ENCODE measurements at regions not wholly inside any gene's neighbourhood (a gene's known extent, or its start where the extent isn't known, plus 50 kb on each side); places are given as distances from the start of the nearest gene placed in this dataset.

- Histone ChIP-seq H3K36me3 (ENCODE audit: control insufficient read depth in 4 of 4, insufficient read depth in 3 of 4, low read depth in 1 of 4, low read length in 3 of 4) (no peaks in the 10 kb centered on the region), H3K9me3 (ENCODE audit: control insufficient read depth in 4 of 4, low read length in 3 of 4) (no peaks in the 10 kb centered on the region), H3K27ac (ENCODE audit: low read depth in 1 of 2, low read length in 2 of 2) (no peak overlapping the region), H3K27me3 (ENCODE audit: control insufficient read depth in 4 of 4, insufficient read depth in 4 of 4, low read length in 3 of 4) (no peaks in the 10 kb centered on the region), H3K4me3 (ENCODE audit: low read depth in 1 of 3, low read length in 3 of 3) (no peak overlapping the region), H3K4me1 (ENCODE audit: control insufficient read depth in 4 of 4, insufficient read depth in 4 of 4, low read length in 3 of 4) (no peaks in the 10 kb centered on the region), H3K9ac (ENCODE audit: low read depth in 1 of 2, low read length in 2 of 2) (no peak overlapping the region)
- TF ChIP-seq CTCF (IDR thresholded peaks at IDR 0.05; ENCODE audit: low read depth, low read length, missing input control) (no peak), FOXA2 (IDR thresholded peaks at IDR 0.05) (no peak), YY1 (IDR thresholded peaks at IDR 0.05) (no peak), RAD21 (IDR thresholded peaks at IDR 0.05) (no peak), MAX (IDR thresholded peaks at IDR 0.05) (no peak), GABPA (IDR thresholded peaks at IDR 0.05 in 1 of 2, conservative IDR thresholded peaks at IDR 0.05 in 1 of 2) (no peak), SP1 (IDR thresholded peaks at IDR 0.05) (no peak), JUND (IDR thresholded peaks at IDR 0.05) (no peak), RXRA (IDR thresholded peaks at IDR 0.05) (no peak), REST (IDR thresholded peaks at IDR 0.05) (no peak), ATF3 (IDR thresholded peaks at IDR 0.05) (no peak), FOXA1 (IDR thresholded peaks at IDR 0.05) (no peak), HNF4G (IDR thresholded peaks at IDR 0.05) (no peak), EGR1 (IDR thresholded peaks at IDR 0.05; ENCODE audit: low read depth in 2 of 2) (no peak), HNF4A (conservative IDR thresholded peaks at IDR 0.05) (no peak), ZBTB33 (IDR thresholded peaks at IDR 0.05) (no peak), TAF1 (conservative IDR thresholded peaks at IDR 0.05) (no peak), NR2F2 (IDR thresholded peaks at IDR 0.05) (no peak)
- DNase-seq (ENCODE audit: low spot score), result no peak
- 28% methylated on average over 2 of the region's 2 CpGs for WGBS
Measured at GRCh38 chr13:55572862-55573261, 1567.9 kb upstream of the PRR20A start.

GRCh38 chr13:55573565-55573964 lies 1567.2 kb upstream of the PRR20A start:
- Histone ChIP-seq H3K27me3 (ENCODE audit: control insufficient read depth in 4 of 4, insufficient read depth in 4 of 4, low read length in 3 of 4) (no peaks in the 10 kb centered on the region), H3K4me1 (ENCODE audit: control insufficient read depth in 4 of 4, insufficient read depth in 4 of 4, low read length in 3 of 4) (no peaks in the 10 kb centered on the region), H3K27ac (ENCODE audit: low read depth in 1 of 2, low read length in 2 of 2) (no peak overlapping the region), H3K4me3 (ENCODE audit: low read depth in 1 of 3, low read length in 3 of 3) (no peak overlapping the region), H3K36me3 (ENCODE audit: control insufficient read depth in 4 of 4, insufficient read depth in 3 of 4, low read depth in 1 of 4, low read length in 3 of 4) (no peaks in the 10 kb centered on the region), H3K9ac (ENCODE audit: low read depth in 1 of 2, low read length in 2 of 2) (no peak overlapping the region), H3K9me3 (ENCODE audit: control insufficient read depth in 4 of 4, low read length in 3 of 4) (no peaks in the 10 kb centered on the region)
- no peak for DNase-seq (ENCODE audit: low spot score)
- no peak for TF ChIP-seq CTCF (IDR thresholded peaks at IDR 0.05; ENCODE audit: low read depth, low read length, missing input control)
- TF ChIP-seq JUND (IDR thresholded peaks at IDR 0.05), result no peak
- no peak for TF ChIP-seq HNF4A (conservative IDR thresholded peaks at IDR 0.05)
- no peak for TF ChIP-seq MAX (IDR thresholded peaks at IDR 0.05)
- TF ChIP-seq ATF3 (IDR thresholded peaks at IDR 0.05), result no peak
- TF ChIP-seq EGR1 (IDR thresholded peaks at IDR 0.05; ENCODE audit: low read depth in 2 of 2), result no peak
- no peak for TF ChIP-seq GABPA (IDR thresholded peaks at IDR 0.05 in 1 of 2, conservative IDR thresholded peaks at IDR 0.05 in 1 of 2)
- TF ChIP-seq YY1 (IDR thresholded peaks at IDR 0.05), result no peak
- TF ChIP-seq SP1 (IDR thresholded peaks at IDR 0.05), result no peak
- no peak for TF ChIP-seq FOXA1 (IDR thresholded peaks at IDR 0.05)
